ENCODE measurements at regions not wholly inside any gene's neighbourhood (a gene's known extent, or its start where the extent isn't known, plus 50 kb on each side); places are given as distances from the start of the nearest gene placed in this dataset.

- TF ChIP-seq, protein P1, sequence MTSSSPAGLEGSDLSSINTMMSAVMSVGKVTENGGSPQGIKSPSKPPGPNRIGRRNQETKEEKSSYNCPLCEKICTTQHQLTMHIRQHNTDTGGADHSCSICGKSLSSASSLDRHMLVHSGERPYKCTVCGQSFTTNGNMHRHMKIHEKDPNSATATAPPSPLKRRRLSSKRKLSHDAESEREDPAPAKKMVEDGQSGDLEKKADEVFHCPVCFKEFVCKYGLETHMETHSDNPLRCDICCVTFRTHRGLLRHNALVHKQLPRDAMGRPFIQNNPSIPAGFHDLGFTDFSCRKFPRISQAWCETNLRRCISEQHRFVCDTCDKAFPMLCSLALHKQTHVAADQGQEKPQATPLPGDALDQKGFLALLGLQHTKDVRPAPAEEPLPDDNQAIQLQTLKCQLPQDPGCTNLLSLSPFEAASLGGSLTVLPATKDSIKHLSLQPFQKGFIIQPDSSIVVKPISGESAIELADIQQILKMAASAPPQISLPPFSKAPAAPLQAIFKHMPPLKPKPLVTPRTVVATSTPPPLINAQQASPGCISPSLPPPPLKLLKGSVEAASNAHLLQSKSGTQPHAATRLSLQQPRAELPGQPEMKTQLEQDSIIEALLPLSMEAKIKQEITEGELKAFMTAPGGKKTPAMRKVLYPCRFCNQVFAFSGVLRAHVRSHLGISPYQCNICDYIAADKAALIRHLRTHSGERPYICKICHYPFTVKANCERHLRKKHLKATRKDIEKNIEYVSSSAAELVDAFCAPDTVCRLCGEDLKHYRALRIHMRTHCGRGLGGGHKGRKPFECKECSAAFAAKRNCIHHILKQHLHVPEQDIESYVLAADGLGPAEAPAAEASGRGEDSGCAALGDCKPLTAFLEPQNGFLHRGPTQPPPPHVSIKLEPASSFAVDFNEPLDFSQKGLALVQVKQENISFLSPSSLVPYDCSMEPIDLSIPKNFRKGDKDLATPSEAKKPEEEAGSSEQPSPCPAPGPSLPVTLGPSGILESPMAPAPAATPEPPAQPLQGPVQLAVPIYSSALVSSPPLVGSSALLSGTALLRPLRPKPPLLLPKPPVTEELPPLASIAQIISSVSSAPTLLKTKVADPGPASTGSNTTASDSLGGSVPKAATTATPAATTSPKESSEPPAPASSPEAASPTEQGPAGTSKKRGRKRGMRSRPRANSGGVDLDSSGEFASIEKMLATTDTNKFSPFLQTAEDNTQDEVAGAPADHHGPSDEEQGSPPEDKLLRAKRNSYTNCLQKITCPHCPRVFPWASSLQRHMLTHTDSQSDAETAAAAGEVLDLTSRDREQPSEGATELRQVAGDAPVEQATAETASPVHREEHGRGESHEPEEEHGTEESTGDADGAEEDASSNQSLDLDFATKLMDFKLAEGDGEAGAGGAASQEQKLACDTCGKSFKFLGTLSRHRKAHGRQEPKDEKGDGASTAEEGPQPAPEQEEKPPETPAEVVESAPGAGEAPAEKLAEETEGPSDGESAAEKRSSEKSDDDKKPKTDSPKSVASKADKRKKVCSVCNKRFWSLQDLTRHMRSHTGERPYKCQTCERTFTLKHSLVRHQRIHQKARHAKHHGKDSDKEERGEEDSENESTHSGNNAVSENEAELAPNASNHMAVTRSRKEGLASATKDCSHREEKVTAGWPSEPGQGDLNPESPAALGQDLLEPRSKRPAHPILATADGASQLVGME (CRISPR knock-in tag; IDR thresholded peaks at IDR 0.05): no peak
- TF ChIP-seq CBX3 (IDR thresholded peaks at IDR 0.05; ENCODE audit: borderline replicate concordance in 1 of 2, low read length in 2 of 2) (no peak), HDAC2 (IDR thresholded peaks at IDR 0.05) (no peak), ETV1 (tag; conservative IDR thresholded peaks at IDR 0.05; ENCODE audit: low read depth) (no peak)
Observed at GRCh38 chr2:10243926-10244270, 58.8 kb upstream of the HPCAL1 start (continued).

DNA sequence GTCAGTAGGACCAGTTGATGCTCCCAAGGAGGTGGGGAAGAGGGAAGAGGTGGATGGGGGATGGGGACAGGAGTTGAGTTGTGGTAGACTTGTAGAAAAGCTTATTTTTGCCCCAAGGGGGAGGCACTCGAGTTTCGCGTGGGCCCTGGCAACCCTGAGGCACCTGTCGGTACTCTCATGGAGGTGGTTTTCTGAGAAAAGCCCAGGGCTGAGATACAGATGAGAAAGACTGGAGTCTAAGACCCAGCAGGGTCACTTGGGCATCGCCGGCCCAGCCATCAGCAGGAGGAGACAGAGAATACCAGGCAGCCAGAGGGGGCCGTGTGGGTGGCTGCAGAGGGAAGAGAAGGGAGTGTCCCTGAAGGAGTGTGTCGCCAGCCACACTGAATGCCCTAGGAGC is 57.7 kb upstream of the HPCAL1 start:
- Histone ChIP-seq H3K9me3 (replicated peaks; ENCODE audit: control insufficient read depth, insufficient read depth, low read depth, low read length) (peaks cover 2% of the 10 kb centered on the region; the same call in 1 of the 2 replicates), H3K9me1 (ENCODE audit: control insufficient read depth, insufficient read depth, low read length) (no peaks in the 10 kb centered on the region), H4K20me1 (replicated peaks; ENCODE audit: control insufficient read depth, insufficient read depth, low read length) (no peaks in the 10 kb centered on the region), H3K36me3 (ENCODE audit: control insufficient read depth, insufficient read depth, low read length) (no peaks in the 10 kb centered on the region), H3K79me2 (ENCODE audit: control insufficient read depth, insufficient read depth, low read length) (no peaks in the 10 kb centered on the region), H2AFZ (ENCODE audit: low read depth, low read length) (no peak overlapping the region), H3K4me1 (replicated peaks in 1 of 2; ENCODE audit: control insufficient read depth in 2 of 2, insufficient read depth in 2 of 2, low read length in 2 of 2) (peaks cover 0 to 11% of the 10 kb centered on the region in 2 experiments; a peak in 2 of 5 replicates), H3K27me3 (ENCODE audit: control insufficient read depth in 2 of 2, insufficient read depth in 2 of 2, low read length in 2 of 2) (peaks cover 8 to 29% of the 10 kb centered on the region in 2 experiments; a peak in 4 of 5 replicates), H3K27ac (ENCODE audit: extremely low read depth, low read depth, low read length) (no peak overlapping the region), H3K4me3 (no peak overlapping the region), H3K9ac (ENCODE audit: insufficient read depth in 1 of 2, low read depth in 2 of 2, low read length in 2 of 2) (no peak overlapping the region), H3K4me2 (ENCODE audit: insufficient read depth, low read length) (no peak overlapping the region)
- intact Hi-C loops (cut with micrococcal nuclease): no loop called here
- in situ Hi-C loops (cut with MboI): no loop called here
- CTCF ChIA-PET (ENCODE audit: low intra/inter-chr PET ratio): no interaction called here
- WGBS (ENCODE audit: insufficient coverage, low coverage, missing lambda C conversion rate): 14% methylated on average over 8 of the region's 8 CpGs
- DNase-seq (ENCODE audit: extremely low read depth in 1 of 4, low spot score in 3 of 4) (no peak), ATAC-seq (no peak), FAIRE-seq (no peak)
- BruUV-seq (replicated peaks): no TSS peak
- POLR2A ChIA-PET: interaction anchor here (0.6 to 2.5 kb wide), 3 partner anchors 10 to 156 kb away, joined by 3 to 7 read pairs (median 3); no protein-coding TSS in a partner anchor
- no peak for TF ChIP-seq ZZZ3 (IDR thresholded peaks at IDR 0.05)
- TF ChIP-seq ZSCAN32 (CRISPR knock-in tag; IDR thresholded peaks at IDR 0.05): no peak
- TF ChIP-seq, protein P2, sequence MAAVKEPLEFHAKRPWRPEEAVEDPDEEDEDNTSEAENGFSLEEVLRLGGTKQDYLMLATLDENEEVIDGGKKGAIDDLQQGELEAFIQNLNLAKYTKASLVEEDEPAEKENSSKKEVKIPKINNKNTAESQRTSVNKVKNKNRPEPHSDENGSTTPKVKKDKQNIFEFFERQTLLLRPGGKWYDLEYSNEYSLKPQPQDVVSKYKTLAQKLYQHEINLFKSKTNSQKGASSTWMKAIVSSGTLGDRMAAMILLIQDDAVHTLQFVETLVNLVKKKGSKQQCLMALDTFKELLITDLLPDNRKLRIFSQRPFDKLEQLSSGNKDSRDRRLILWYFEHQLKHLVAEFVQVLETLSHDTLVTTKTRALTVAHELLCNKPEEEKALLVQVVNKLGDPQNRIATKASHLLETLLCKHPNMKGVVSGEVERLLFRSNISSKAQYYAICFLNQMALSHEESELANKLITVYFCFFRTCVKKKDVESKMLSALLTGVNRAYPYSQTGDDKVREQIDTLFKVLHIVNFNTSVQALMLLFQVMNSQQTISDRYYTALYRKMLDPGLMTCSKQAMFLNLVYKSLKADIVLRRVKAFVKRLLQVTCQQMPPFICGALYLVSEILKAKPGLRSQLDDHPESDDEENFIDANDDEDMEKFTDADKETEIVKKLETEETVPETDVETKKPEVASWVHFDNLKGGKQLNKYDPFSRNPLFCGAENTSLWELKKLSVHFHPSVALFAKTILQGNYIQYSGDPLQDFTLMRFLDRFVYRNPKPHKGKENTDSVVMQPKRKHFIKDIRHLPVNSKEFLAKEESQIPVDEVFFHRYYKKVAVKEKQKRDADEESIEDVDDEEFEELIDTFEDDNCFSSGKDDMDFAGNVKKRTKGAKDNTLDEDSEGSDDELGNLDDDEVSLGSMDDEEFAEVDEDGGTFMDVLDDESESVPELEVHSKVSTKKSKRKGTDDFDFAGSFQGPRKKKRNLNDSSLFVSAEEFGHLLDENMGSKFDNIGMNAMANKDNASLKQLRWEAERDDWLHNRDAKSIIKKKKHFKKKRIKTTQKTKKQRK (IDR thresholded peaks at IDR 0.05; ENCODE audit: borderline replicate concordance, low read depth, low read length): no peak
- no peak for TF ChIP-seq ZNF445 (CRISPR knock-in tag; IDR thresholded peaks at IDR 0.05; ENCODE audit: low read depth)
- TF ChIP-seq POLR2AphosphoS2 (IDR thresholded peaks at IDR 0.05; ENCODE audit: low read length): no peak
- no peak for TF ChIP-seq ELF1 (tag; IDR thresholded peaks at IDR 0.05)
- no peak for TF ChIP-seq CHD2 (IDR thresholded peaks at IDR 0.05; ENCODE audit: low read depth, low read length)
- no peak for TF ChIP-seq PML (IDR thresholded peaks at IDR 0.05; ENCODE audit: low read length)
- no peak for TF ChIP-seq HNRNPH1 (optimal IDR thresholded peaks at IDR 0.05; ENCODE audit: low read depth, low read length)
- TF ChIP-seq SIRT6 (IDR thresholded peaks at IDR 0.05; ENCODE audit: low read depth, low read length): no peak
- TF ChIP-seq ZNF354B (CRISPR knock-in tag; IDR thresholded peaks at IDR 0.05): no peak

Measured in K562 (cell line).